BJ (cell line): ENCODE measurements at regions not wholly inside any gene's neighbourhood (a gene's known extent, or its start where the extent isn't known, plus 50 kb on each side); places are given as distances from the start of the nearest gene placed in this dataset.

Experiments
- CTCF ChIA-PET: fragments of 350-600 bp; formaldehyde crosslinking; extraction: SDS; loops from one replicate; lab custom pipeline; 2021; ENCODE audit warnings: antibody characterized with exemption, inconsistent platforms; lab: Yijun Ruan, JAX
- POLR2A ChIA-PET: fragments of 300-600 bp; sonication (Branson Sonifier 250); formaldehyde crosslinking; extraction: SDS; loops from one replicate; lab custom pipeline; 2021; ENCODE audit warnings: antibody characterized with exemption; lab: Charles Lee
- DNase-seq: peaks from one replicate; pipeline ENCODE4 v3.0.0-alpha.2; 2011; ENCODE audit warnings: low read depth
- H3K27me3 ChIP-seq: 2 replicates; pipeline ENCODE4 v1.6.0; 2011; ENCODE audit warnings: low read length; ENCODE audit not compliant: control insufficient read depth, insufficient read depth
- H3K36me3 ChIP-seq: 2 replicates; pipeline ENCODE4 v1.5.1; 2011; ENCODE audit warnings: low read length; ENCODE audit not compliant: control insufficient read depth, insufficient read depth
- H3K4me3 ChIP-seq: 2 replicates; pipeline ENCODE4 v1.5.1; 2011; ENCODE audit warnings: low read depth, mild to moderate bottlenecking, control low read depth, low read length
- CTCF ChIP-seq: IDR thresholded peaks from 2 replicates; pipeline ENCODE4 v1.5.1; 2011; ENCODE audit warnings: low read depth, mild to moderate bottlenecking, control low read depth, inconsistent platforms, low read length, moderate library complexity; ENCODE audit not compliant: insufficient read depth

GRCh38 chr5:112548246-112548881, 129.3 kb upstream of the EPB41L4A start:
- Histone ChIP-seq H3K27me3 (peaks cover 2% of the 10 kb centered on the region; the same call in 1 of the 2 replicates), H3K36me3 (no peaks in the 10 kb centered on the region), H3K4me3 (no peak overlapping the region)
- ChIA-PET CTCF (interaction anchor here (1.3 to 12.9 kb wide), 3 partner anchors 203 to 300 kb away, joined by 3 to 171 read pairs (median 3); no protein-coding TSS in a partner anchor), POLR2A (interaction anchor here (0.7 kb wide), 1 partner anchor 320 kb away, joined by 3 read pairs; no protein-coding TSS in a partner anchor)
- TF ChIP-seq CTCF, result no peak
- DNase-seq, result peak; percentile 25

- Histone ChIP-seq H3K27me3 (peaks cover 2% of the 10 kb centered on the region; the same call in 1 of the 2 replicates), H3K36me3 (no peaks in the 10 kb centered on the region), H3K4me3 (no peak overlapping the region)
- CTCF ChIA-PET, result interaction anchor here (0.9 to 12.9 kb wide), 3 partner anchors 203 to 299 kb away, joined by 3 to 171 read pairs (median 3); no protein-coding TSS in a partner anchor
- TF ChIP-seq CTCF, result no peak
- DNase-seq, result no peak
- POLR2A ChIA-PET, result no interaction called here
Measured at GRCh38 chr5:112549127-112549526, 130.1 kb upstream of the EPB41L4A start.

GRCh38 chr5:112549605-112550166, 130.6 kb upstream of the EPB41L4A start:
- POLR2A ChIA-PET, result no interaction called here
- Histone ChIP-seq H3K27me3 (peaks cover 2% of the 10 kb centered on the region; the same call in 1 of the 2 replicates), H3K36me3 (no peaks in the 10 kb centered on the region), H3K4me3 (no peak overlapping the region)
- no peak for DNase-seq
- CTCF ChIA-PET, result interaction anchor here (0.9 to 12.9 kb wide), 5 partner anchors 136 to 298 kb away, joined by 3 to 171 read pairs (median 3); no protein-coding TSS in a partner anchor
- TF ChIP-seq CTCF, result no peak

- Histone ChIP-seq H3K27me3 (0 out of 2 replicates have a peak, but pooled peaks cover 2% of the 10 kb centered on the region), H3K36me3 (no peaks in the 10 kb centered on the region), H3K4me3 (no peak overlapping the region)
- peak; percentile 14 for DNase-seq
- ChIA-PET POLR2A (interaction anchor here (0.5 kb wide), 1 partner anchor 206 kb away, joined by 3 read pairs; no protein-coding TSS in a partner anchor), CTCF (interaction anchor here (0.6 to 12.9 kb wide), 40 partner anchors 9 to 414 kb away, joined by 3 to 171 read pairs (median 4); partner anchors contain the start of gene REEP5)
- TF ChIP-seq CTCF, result peak; percentile 70
Measured at GRCh38 chr5:112551419-112552032, 132.4 kb upstream of the EPB41L4A start.

GRCh38 chr5:112552216-112552615, 133.1 kb upstream of the EPB41L4A start:
- H3K27me3 ChIP-seq, result 0 out of 2 replicates have a peak, but pooled peaks cover 2% of the 10 kb centered on the region
- H3K36me3 ChIP-seq, result no peaks in the 10 kb centered on the region
- no peak for DNase-seq
- no peak for TF ChIP-seq CTCF
- ChIA-PET CTCF (interaction anchor here (0.8 to 12.9 kb wide), 17 partner anchors 10 to 413 kb away, joined by 3 to 171 read pairs (median 4); partner anchors contain the start of gene REEP5), POLR2A (no interaction called here)
- H3K4me3 ChIP-seq, result no peak overlapping the region
